OCI-LY1 (cell line): ENCODE measurements at regions not wholly inside any gene's neighbourhood (a gene's known extent, or its start where the extent isn't known, plus 50 kb on each side); places are given as distances from the start of the nearest gene placed in this dataset.

ENCODE experiments used
- EZH2 ChIP-seq: fragments of 200-600 bp; sonication (generic), shearing (Covaris generic); IDR thresholded peaks from 2 replicates; pipeline ENCODE4 v1.8.0; 2017; ENCODE audit warnings: borderline replicate concordance, mixed run types, mild to moderate bottlenecking, antibody characterized with exemption, low read length, moderate library complexity, mixed read lengths
- TF ChIP-seq, protein P1 (sequence below): fragments of 200-600 bp; sonication (generic), shearing (Covaris generic); IDR thresholded peaks from 2 replicates; pipeline ENCODE4 v1.5.1; 2017; ENCODE audit warnings: mild to moderate bottlenecking, antibody characterized with exemption, low read length, moderate library complexity, mixed read lengths

DNA sequence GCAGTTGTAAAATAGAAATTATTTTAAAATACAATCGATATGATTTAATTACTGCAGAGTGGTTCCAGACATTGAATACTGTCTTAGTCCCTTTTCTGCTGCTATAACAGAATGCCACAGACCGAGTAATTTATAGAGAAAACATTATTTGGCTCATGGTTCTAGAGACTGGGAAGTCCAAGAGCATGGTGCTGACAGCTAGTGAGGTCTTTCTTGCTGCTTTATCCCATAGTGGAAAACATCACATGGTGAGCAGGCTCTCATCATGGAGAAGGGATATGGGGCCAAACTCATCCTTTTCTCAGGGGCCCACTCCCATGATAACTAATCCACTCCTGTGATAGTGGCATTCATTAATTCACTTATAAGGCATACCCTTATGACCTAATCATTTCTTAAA lies 120.0 kb upstream of the TBL1XR1 start:
- TF ChIP-seq, protein P1, sequence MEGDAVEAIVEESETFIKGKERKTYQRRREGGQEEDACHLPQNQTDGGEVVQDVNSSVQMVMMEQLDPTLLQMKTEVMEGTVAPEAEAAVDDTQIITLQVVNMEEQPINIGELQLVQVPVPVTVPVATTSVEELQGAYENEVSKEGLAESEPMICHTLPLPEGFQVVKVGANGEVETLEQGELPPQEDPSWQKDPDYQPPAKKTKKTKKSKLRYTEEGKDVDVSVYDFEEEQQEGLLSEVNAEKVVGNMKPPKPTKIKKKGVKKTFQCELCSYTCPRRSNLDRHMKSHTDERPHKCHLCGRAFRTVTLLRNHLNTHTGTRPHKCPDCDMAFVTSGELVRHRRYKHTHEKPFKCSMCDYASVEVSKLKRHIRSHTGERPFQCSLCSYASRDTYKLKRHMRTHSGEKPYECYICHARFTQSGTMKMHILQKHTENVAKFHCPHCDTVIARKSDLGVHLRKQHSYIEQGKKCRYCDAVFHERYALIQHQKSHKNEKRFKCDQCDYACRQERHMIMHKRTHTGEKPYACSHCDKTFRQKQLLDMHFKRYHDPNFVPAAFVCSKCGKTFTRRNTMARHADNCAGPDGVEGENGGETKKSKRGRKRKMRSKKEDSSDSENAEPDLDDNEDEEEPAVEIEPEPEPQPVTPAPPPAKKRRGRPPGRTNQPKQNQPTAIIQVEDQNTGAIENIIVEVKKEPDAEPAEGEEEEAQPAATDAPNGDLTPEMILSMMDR, result no peak
- no peak for TF ChIP-seq EZH2
